HEK293T (cell line): ENCODE measurements at regions not wholly inside any gene's neighbourhood (a gene's known extent, or its start where the extent isn't known, plus 50 kb on each side); places are given as distances from the start of the nearest gene placed in this dataset.

ENCODE experiments used
- BHLHE40 ChIP-seq: fragments of 450-650 bp; IDR thresholded peaks from 2 replicates; pipeline ENCODE4 v1.6.1; 2016; ENCODE audit warnings: mild to moderate bottlenecking, moderate library complexity, borderline replicate concordance
- ELF4 ChIP-seq: fragments of 450-650 bp; IDR thresholded peaks from 2 replicates; pipeline ENCODE4 v1.6.1; 2017; ENCODE audit warnings: antibody characterized with exemption
- FOXK2 ChIP-seq: fragments of 450-650 bp; IDR thresholded peaks from 2 replicates; pipeline ENCODE4 v1.6.1; 2016; ENCODE audit warnings: mild to moderate bottlenecking
- FOXM1 ChIP-seq: fragments of 450-650 bp; IDR thresholded peaks from 2 replicates; pipeline ENCODE4 v1.6.1; 2017; ENCODE audit warnings: mild to moderate bottlenecking, borderline replicate concordance
- HDGF ChIP-seq: fragments of 450-650 bp; IDR thresholded peaks from 2 replicates; pipeline ENCODE4 v1.6.1; 2017; ENCODE audit warnings: antibody characterized with exemption, borderline replicate concordance
- LEF1 ChIP-seq: fragments of 450-650 bp; IDR thresholded peaks from 2 replicates; pipeline ENCODE4 v1.6.1; 2017; ENCODE audit warnings: mild to moderate bottlenecking, borderline replicate concordance
- NFRKB ChIP-seq: fragments of 450-650 bp; IDR thresholded peaks from 2 replicates; pipeline ENCODE4 v1.6.1; 2016; ENCODE audit warnings: mild to moderate bottlenecking, moderate library complexity
- SP1 ChIP-seq: fragments of 450-650 bp; IDR thresholded peaks from 2 replicates; pipeline ENCODE4 v1.6.1; 2017
- SUZ12 ChIP-seq: fragments of 450-650 bp; IDR thresholded peaks from 2 replicates; pipeline ENCODE4 v1.6.1; 2016; ENCODE audit warnings: mild to moderate bottlenecking
- ZNF384 ChIP-seq: fragments of 450-650 bp; IDR thresholded peaks from 2 replicates; pipeline ENCODE4 v1.6.1; 2016

DNA sequence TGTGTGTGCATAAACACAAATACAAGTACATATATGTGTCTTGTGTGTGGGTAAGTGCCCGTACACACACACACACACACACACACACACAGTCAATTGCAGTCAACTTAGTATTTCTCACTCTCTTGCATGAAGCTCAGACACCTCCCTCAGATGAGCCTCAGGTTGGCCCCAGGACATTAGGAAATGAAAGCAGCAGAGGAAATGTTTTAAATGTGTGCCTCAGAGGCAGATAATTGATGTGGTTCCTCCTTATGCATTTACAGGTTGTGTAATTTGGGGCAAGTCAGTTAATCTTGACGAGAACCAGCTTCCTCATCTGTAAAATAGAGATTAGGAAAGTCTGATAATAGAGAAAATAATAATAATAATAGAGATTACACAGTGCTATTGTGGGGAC lies 814.0 kb upstream of the ID2 start:
- TF ChIP-seq SP1 = no peak
- no peak for TF ChIP-seq BHLHE40
- TF ChIP-seq FOXK2 = no peak
- no peak for TF ChIP-seq NFRKB
- TF ChIP-seq ZNF384 = no peak
- no peak for TF ChIP-seq SUZ12
- no peak for TF ChIP-seq LEF1
- no peak for TF ChIP-seq HDGF
- no peak for TF ChIP-seq ELF4
- no peak for TF ChIP-seq FOXM1
